ENCODE measurements at regions not wholly inside any gene's neighbourhood (a gene's known extent, or its start where the extent isn't known, plus 50 kb on each side); places are given as distances from the start of the nearest gene placed in this dataset.

- TF ChIP-seq CTCF (IDR thresholded peaks at IDR 0.05; ENCODE audit: insufficient read depth, low read depth, low read length), result no peak
- CTCF ChIA-PET, result no interaction called here
- no peaks in the 10 kb centered on the region for H3K27me3 ChIP-seq (ENCODE audit: control insufficient read depth, insufficient read depth, low read length)
- no peaks in the 10 kb centered on the region for H3K36me3 ChIP-seq (ENCODE audit: control insufficient read depth, insufficient read depth, low read length)
- DNase-seq (ENCODE audit: low read depth), result no peak
- POLR2A ChIA-PET, result no interaction called here
- H3K4me3 ChIP-seq (ENCODE audit: low read depth, low read length), result no peak overlapping the region
Measured at GRCh38 chr2:221107424-221107823, 464.7 kb downstream of the EPHA4 start.

- no peaks in the 10 kb centered on the region for H3K27me3 ChIP-seq (ENCODE audit: control insufficient read depth, insufficient read depth, low read length)
- no peak for DNase-seq (ENCODE audit: low read depth)
- TF ChIP-seq CTCF (IDR thresholded peaks at IDR 0.05; ENCODE audit: insufficient read depth, low read depth, low read length), result no peak
- no peak overlapping the region for H3K4me3 ChIP-seq (ENCODE audit: low read depth, low read length)
- CTCF ChIA-PET, result interaction anchor here (0.7 kb wide), 1 partner anchor 98 kb away, joined by 3 read pairs; no protein-coding TSS in a partner anchor
- no peaks in the 10 kb centered on the region for H3K36me3 ChIP-seq (ENCODE audit: control insufficient read depth, insufficient read depth, low read length)
- POLR2A ChIA-PET, result no interaction called here
Measured at GRCh38 chr2:221109552-221109951, 462.6 kb downstream of the EPHA4 start.

- CTCF ChIA-PET, result no interaction called here
- no peaks in the 10 kb centered on the region for H3K27me3 ChIP-seq (ENCODE audit: control insufficient read depth, insufficient read depth, low read length)
- POLR2A ChIA-PET, result no interaction called here
- no peak for TF ChIP-seq CTCF (IDR thresholded peaks at IDR 0.05; ENCODE audit: insufficient read depth, low read depth, low read length)
- no peak for DNase-seq (ENCODE audit: low read depth)
- no peaks in the 10 kb centered on the region for H3K36me3 ChIP-seq (ENCODE audit: control insufficient read depth, insufficient read depth, low read length)
- H3K4me3 ChIP-seq (ENCODE audit: low read depth, low read length), result no peak overlapping the region
Measured at GRCh38 chr2:221111739-221112138, 460.4 kb downstream of the EPHA4 start.

- no peak for TF ChIP-seq CTCF (IDR thresholded peaks at IDR 0.05; ENCODE audit: insufficient read depth, low read depth, low read length)
- ChIA-PET POLR2A (interaction anchor here (0.5 kb wide), 1 partner anchor 23 kb away, joined by 3 read pairs; no protein-coding TSS in a partner anchor), CTCF (interaction anchor here (1.0 kb wide), 1 partner anchor 10 kb away, joined by 3 read pairs; no protein-coding TSS in a partner anchor)
- H3K4me3 ChIP-seq (ENCODE audit: low read depth, low read length), result no peak overlapping the region
- no peak for DNase-seq (ENCODE audit: low read depth)
- H3K27me3 ChIP-seq (ENCODE audit: control insufficient read depth, insufficient read depth, low read length), result no peaks in the 10 kb centered on the region
- no peaks in the 10 kb centered on the region for H3K36me3 ChIP-seq (ENCODE audit: control insufficient read depth, insufficient read depth, low read length)
Measured at GRCh38 chr2:221112744-221113143, 459.4 kb downstream of the EPHA4 start.

GRCh38 chr2:221115944-221116343 is 456.2 kb downstream of the EPHA4 start:
- Histone ChIP-seq H3K27me3 (ENCODE audit: control insufficient read depth, insufficient read depth, low read length) (no peaks in the 10 kb centered on the region), H3K36me3 (ENCODE audit: control insufficient read depth, insufficient read depth, low read length) (no peaks in the 10 kb centered on the region), H3K4me3 (ENCODE audit: low read depth, low read length) (no peak overlapping the region)
- CTCF ChIA-PET, result interaction anchor here (0.6 kb wide), 1 partner anchor 124 kb away, joined by 5 read pairs; no protein-coding TSS in a partner anchor
- no peak for TF ChIP-seq CTCF (IDR thresholded peaks at IDR 0.05; ENCODE audit: insufficient read depth, low read depth, low read length)
- POLR2A ChIA-PET, result no interaction called here
- no peak for DNase-seq (ENCODE audit: low read depth)
